Peyer's patch (tissue), 4 donors: ENCODE measurements at regions not wholly inside any gene's neighbourhood (a gene's known extent, or its start where the extent isn't known, plus 50 kb on each side); places are given as distances from the start of the nearest gene placed in this dataset.

Source experiments
- DNase-seq, 3 donors: peaks; one replicate each; pipeline ENCODE4 v3.0.0-alpha.2; 2017 to 2019
- H3K27ac ChIP-seq, 4 donors: fragments of 200-600 bp; sonication (generic); one replicate each; pipeline ENCODE4 v1.5.1; 2016 to 2019
- H3K27me3 ChIP-seq, 2 donors: fragments of 200-600 bp; sonication (generic); one replicate each; pipeline ENCODE4 v1.5.1; 2019
- H3K36me3 ChIP-seq, 3 donors: fragments of 200-600 bp; sonication (generic); one replicate each; pipeline ENCODE4 v1.5.1; 2016 to 2019
- H3K4me1 ChIP-seq, 4 donors: fragments of 200-600 bp; sonication (generic); one replicate each; pipeline ENCODE4 v1.5.1; 2016 to 2019
- H3K4me3 ChIP-seq, 4 donors: fragments of 200-600 bp; sonication (generic); 1 replicate in 3 of 4; 2 replicates in 1 of 4; pipeline ENCODE4 v1.5.1; 2016 to 2019; ENCODE audit warnings: mild to moderate bottlenecking in 1 of 4
- H3K9me3 ChIP-seq, 4 donors: fragments of 200-600 bp; sonication (generic); one replicate each; pipeline ENCODE4 v1.5.1; 2016 to 2019; ENCODE audit warnings: mild to moderate bottlenecking in 1 of 4
- CTCF ChIP-seq, 6 experiments: fragments of 450-650 bp in 4 of 6; fragments of 200-600 bp in 2 of 6; sonication (generic) in 1 of 6; IDR thresholded peaks; one replicate each; pipeline ENCODE4 v1.5.1; 2017 to 2019; ENCODE audit warnings: antibody characterized with exemption in 6 of 6, mild to moderate bottlenecking in 3 of 6, moderate library complexity in 1 of 6
- POLR2A ChIP-seq, 2 donors: fragments of 450-650 bp; IDR thresholded peaks; one replicate each; pipeline ENCODE4 v1.5.1; 2017; ENCODE audit warnings: antibody characterized with exemption in 2 of 2, mild to moderate bottlenecking in 2 of 2, moderate library complexity in 2 of 2

DNA sequence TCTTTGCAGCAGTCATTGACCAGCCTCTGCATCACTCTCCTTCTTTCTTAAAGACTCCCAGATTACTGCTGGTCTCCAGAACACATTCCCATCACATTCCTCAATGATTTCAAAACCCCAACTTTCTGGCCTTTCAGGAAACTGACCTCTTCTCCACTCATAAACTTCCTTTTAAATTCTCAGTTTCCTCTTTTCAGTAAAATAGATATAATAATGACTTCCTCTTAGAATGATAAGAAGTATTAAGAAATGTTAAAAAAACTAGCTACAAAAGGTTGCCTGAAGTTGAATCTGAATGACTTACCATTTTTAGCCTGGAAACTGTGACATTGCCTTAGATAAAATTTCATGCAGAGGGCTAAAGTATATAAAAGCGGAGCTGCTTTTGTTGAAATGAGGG is 239.3 kb downstream of the OGFRL1 start:
- no peak for DNase-seq
- no peak overlapping the region for H3K4me3 ChIP-seq
- TF ChIP-seq CTCF (IDR thresholded peaks at IDR 0.05), result no peak
- no peak for TF ChIP-seq POLR2A (IDR thresholded peaks at IDR 0.05)
- H3K27ac ChIP-seq, result no peak overlapping the region
- H3K4me1 ChIP-seq, result no peaks in the 10 kb centered on the region
- no peaks in the 10 kb centered on the region for H3K27me3 ChIP-seq
- no peaks in the 10 kb centered on the region for H3K9me3 ChIP-seq
- no peaks in the 10 kb centered on the region for H3K36me3 ChIP-seq

- no peaks in the 10 kb centered on the region for H3K36me3 ChIP-seq
- H3K27me3 ChIP-seq, result no peaks in the 10 kb centered on the region
- H3K4me1 ChIP-seq, result no peaks in the 10 kb centered on the region
- no peak overlapping the region for H3K4me3 ChIP-seq
- no peak for TF ChIP-seq POLR2A (IDR thresholded peaks at IDR 0.05)
- TF ChIP-seq CTCF (IDR thresholded peaks at IDR 0.05), result no peak
- no peak overlapping the region for H3K27ac ChIP-seq
- H3K9me3 ChIP-seq, result no peaks in the 10 kb centered on the region
- no peak for DNase-seq
Observed at GRCh38 chr6:71529026-71529425, 240.4 kb downstream of the OGFRL1 start.

DNA sequence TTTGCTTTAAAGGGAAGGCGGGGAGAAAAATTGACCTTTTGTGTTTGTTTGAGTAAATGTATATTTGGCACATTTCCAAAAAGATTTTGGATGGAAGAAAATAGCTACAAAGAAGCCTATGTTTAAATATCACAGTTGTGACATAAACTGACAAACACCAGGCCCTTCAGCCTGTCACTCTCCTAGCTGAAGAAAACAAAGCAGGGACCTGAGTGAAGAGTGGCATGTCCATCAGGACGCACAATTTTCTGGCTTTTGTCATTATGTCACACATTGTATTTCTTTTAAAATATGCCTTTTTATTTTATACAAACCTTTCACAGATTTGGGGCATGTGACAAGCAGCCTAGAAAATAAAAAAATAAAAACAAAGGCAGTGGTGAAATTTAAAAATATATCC is 241.2 kb downstream of the OGFRL1 start:
- no peaks in the 10 kb centered on the region for H3K27me3 ChIP-seq
- no peaks in the 10 kb centered on the region for H3K4me1 ChIP-seq
- DNase-seq, result no peak
- H3K36me3 ChIP-seq, result no peaks in the 10 kb centered on the region
- no peak overlapping the region for H3K4me3 ChIP-seq
- TF ChIP-seq POLR2A (IDR thresholded peaks at IDR 0.05) (no peak), CTCF (IDR thresholded peaks at IDR 0.05) (no peak)
- no peak overlapping the region for H3K27ac ChIP-seq
- no peaks in the 10 kb centered on the region for H3K9me3 ChIP-seq

DNA sequence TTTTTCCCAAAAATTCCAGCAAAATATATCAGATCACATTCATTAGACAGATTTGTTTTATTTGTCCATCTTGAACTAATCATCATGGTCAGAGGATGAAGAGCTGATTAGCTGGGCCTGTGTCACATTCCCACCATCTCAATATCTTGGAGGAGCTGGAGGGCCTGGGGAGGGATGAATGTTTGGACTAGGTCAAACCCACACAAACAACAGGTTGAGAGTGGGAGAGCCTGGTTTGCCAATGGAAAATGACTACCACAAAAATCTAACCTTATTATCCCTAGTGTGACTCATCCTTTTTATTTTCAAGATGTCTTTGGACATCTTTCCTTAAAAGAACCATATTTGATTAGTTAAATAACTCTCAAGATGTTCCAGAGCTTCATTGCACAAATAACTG is 242.4 kb downstream of the OGFRL1 start:
- no peaks in the 10 kb centered on the region for H3K9me3 ChIP-seq
- H3K27ac ChIP-seq, result no peak overlapping the region
- H3K27me3 ChIP-seq, result no peaks in the 10 kb centered on the region
- DNase-seq, result no peak
- no peak for TF ChIP-seq CTCF (IDR thresholded peaks at IDR 0.05)
- no peaks in the 10 kb centered on the region for H3K36me3 ChIP-seq
- no peak overlapping the region for H3K4me3 ChIP-seq
- no peaks in the 10 kb centered on the region for H3K4me1 ChIP-seq

GRCh38 chr6:71531841-71532240 is 243.2 kb downstream of the OGFRL1 start:
- H3K4me3 ChIP-seq, result no peak overlapping the region
- TF ChIP-seq POLR2A (IDR thresholded peaks at IDR 0.05) (no peak), CTCF (IDR thresholded peaks at IDR 0.05) (no peak)
- no peak for DNase-seq
- H3K27ac ChIP-seq, result no peak overlapping the region
- H3K36me3 ChIP-seq, result no peaks in the 10 kb centered on the region
- H3K27me3 ChIP-seq, result no peaks in the 10 kb centered on the region
- H3K4me1 ChIP-seq, result no peaks in the 10 kb centered on the region
- H3K9me3 ChIP-seq, result no peaks in the 10 kb centered on the region

GRCh38 chr6:71533939-71534379 is 245.3 kb downstream of the OGFRL1 start:
- H3K36me3 ChIP-seq, result no peaks in the 10 kb centered on the region
- no peaks in the 10 kb centered on the region for H3K4me1 ChIP-seq
- no peak overlapping the region for H3K27ac ChIP-seq
- TF ChIP-seq POLR2A (IDR thresholded peaks at IDR 0.05), result no peak
- peak in 5 of 6 experiments; percentile 20 to 55 (median 51) for TF ChIP-seq CTCF (IDR thresholded peaks at IDR 0.05)
- H3K27me3 ChIP-seq, result no peaks in the 10 kb centered on the region
- no peaks in the 10 kb centered on the region for H3K9me3 ChIP-seq
- no peak for DNase-seq
- no peak overlapping the region for H3K4me3 ChIP-seq
